AG20443 (cell line): ENCODE measurements at regions not wholly inside any gene's neighbourhood (a gene's known extent, or its start where the extent isn't known, plus 50 kb on each side); places are given as distances from the start of the nearest gene placed in this dataset.
A peak's percentile ranks its signal among the peaks of the same experiment; 100 is the strongest.
"Not testable (repeated sequence)": the region's sequence is repeated elsewhere in the genome, so short reads cannot be mapped to it uniquely, and the experiment has no call there.

Experiments
- DNase-seq: peaks from one replicate; pipeline ENCODE4 v3.0.0; 2012; ENCODE audit warnings: low spot score, mixed read lengths

DNA sequence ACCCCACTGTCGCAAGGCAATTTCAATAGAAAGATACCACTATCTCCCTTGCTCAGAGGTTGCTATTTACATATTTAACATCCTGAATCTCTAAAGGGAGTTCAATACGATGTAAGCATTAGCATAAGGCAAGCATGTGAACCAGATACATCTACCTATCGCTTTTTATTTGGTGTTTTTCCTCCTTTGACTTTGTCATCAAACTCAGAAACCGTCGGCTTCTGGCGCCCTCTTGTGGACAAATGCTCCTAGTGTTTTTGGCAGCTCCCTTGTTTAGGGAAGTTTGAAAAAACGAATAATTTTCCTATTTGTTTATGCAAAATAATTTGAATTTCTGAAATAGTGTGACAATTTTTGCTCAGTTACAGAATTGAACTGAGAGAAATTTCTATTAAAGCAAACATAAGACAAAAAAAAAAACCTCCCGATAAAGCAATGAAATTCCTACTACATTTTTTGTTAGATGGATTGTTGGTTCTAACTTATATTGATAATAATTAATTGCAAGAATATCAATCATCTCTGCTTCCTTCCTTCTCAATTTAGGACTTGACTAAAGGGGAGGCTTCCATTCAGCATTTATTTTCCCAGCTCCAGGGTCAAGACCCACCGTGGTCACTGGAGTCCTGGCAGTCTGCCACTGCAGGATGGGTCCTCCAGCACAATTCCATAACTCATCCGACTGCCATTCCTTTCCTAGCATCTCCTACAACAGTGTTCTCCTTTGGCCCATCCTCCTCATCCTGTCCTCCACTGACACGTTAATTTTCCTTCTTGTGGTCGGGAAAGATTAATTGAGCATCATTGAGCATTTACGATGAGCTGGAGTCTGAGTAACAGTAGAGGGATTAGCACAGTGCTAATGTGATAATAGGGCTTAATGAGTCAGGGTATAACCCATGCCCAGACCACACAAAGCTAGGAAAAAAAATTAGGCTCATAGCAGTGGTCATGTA is 131.8 kb upstream of the CHD1 start:
- peak; percentile 68 for DNase-seq

- no peak for DNase-seq
These were observed 130.9 kb upstream of the CHD1 start for GRCh38 chr5:99059685-99060084.

- peak; percentile 20 for DNase-seq
These were observed 129.7 kb upstream of the CHD1 start for GRCh38 chr5:99058466-99058865.

- no peak for DNase-seq
These were observed 126.2 kb upstream of the CHD1 start for GRCh38 chr5:99054972-99055371.

DNA sequence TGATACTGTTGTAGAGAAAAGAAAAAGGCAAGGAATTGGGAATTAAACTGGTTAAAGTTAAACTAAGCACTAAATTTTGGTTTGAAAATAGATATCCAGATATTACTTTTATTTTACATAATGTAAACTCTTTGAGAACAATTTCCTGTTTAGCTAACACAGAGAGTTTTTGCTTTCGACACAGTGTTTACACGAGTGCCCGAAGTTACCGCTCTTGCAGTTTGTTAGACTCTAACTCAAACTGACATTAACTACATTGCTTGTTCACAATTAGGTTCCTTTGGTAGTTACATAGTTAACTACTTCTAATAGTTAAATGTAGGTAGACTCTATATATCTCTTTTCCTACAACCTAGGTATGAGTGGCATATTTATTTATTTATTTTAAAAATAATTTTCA is 117.1 kb upstream of the CHD1 start:
- DNase-seq: no peak

DNA sequence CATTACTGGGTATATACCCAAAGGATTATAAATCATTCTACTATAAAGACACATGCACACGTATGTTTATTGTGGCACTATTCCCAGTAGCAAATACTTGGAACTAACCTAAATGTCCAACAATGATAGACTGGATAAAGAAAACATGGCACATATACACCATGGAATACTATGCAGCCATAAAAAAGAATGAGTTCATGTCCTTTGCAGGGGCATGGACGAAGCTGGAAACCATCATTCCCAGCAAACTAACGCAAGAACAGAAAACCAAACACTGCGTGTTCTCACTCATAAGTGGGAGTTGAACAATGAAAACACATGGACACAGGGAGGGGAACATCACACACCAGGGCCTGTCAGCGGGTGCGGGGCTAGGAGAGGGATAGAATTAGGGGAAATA is 114.5 kb upstream of the CHD1 start:
- not testable (repeated sequence) for DNase-seq

DNA sequence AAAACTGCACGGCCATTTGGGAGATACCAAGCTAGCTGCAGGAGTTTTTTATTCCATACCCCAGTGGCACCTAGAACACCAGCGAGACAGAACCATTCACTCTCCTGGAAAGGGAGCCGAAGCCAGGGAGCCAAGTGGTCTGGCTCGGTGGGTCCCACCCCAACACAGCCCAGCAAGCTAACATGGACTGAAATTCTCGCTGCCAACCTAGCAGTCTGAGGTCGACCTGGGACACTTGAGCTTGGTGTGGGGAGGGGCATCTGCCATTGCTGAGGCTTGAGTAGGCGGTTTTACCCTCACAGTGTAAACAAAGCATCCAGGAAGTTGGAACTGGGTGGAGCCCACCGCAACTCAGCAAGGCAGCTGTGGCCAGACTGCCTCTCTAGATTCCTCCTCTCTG is 108.9 kb upstream of the CHD1 start:
- no peak for DNase-seq

- DNase-seq: no peak
These were observed 107.1 kb upstream of the CHD1 start for GRCh38 chr5:99035942-99036341.

GRCh38 chr5:99034336-99034735 is 105.5 kb upstream of the CHD1 start:
- no peak for DNase-seq

- DNase-seq: no peak
These were observed 104.5 kb upstream of the CHD1 start for GRCh38 chr5:99033014-99033900.

GRCh38 chr5:99032234-99033013 is 103.6 kb upstream of the CHD1 start:
- peak; percentile 81 for DNase-seq

- no peak for DNase-seq
These were observed 102.2 kb upstream of the CHD1 start for GRCh38 chr5:99030906-99031440.

DNA sequence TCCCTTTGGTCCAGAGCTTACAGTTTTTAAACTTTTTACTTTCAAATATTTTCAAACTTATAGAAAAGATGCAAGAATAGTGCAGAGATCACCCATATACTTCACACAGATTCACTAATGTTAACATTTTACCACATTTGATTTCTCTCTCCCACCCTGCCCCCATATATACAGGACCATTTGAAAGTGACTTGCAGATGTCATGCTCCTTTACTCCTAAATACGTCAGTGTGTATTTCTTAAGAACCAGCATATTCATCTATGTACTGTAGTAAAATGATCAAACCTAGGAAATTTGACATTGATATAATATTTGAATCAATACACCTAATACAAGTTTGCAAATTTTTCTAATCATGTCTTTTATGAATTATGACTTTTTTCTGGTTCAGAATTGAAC is 100.4 kb upstream of the CHD1 start:
- no peak for DNase-seq

- DNase-seq: not testable (repeated sequence)
These were observed 99.4 kb upstream of the CHD1 start for GRCh38 chr5:99028170-99028569.

DNA sequence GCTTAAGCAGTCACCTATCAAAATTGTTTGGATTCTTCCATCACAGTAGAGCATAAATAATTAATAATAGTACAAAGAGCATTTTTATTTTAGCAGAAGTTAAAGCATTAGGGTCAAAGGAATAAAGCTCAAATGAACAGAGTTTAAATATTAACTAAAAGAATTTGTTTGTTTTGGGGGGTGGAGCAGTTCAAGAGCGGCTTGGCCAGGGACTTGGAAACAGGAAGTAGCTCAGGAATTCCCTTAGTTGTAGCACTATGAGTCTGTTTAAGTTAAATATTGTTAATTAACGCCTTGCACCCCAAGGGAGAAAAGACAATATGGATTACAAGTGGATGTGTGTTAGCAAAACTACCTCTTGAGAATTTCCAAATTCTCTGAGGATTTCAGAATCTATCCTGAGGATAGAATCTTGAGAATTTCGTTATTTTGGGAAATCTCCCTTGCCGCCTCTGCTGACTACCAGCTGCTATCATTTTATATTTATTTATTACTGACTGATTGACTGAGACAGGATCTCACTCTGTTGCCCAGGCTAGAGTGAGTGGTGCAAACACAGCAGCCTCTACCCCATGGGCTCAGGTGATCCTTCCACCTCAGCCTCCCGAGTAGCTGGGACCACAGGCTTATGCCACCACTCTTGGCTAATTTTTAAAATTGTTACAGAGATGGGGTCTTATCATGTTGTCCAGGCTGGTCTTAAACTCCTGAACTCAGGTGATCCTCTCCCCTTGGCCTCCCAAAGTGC is 96.7 kb upstream of the CHD1 start:
- DNase-seq: no peak

GRCh38 chr5:99023330-99023729 is 94.5 kb upstream of the CHD1 start:
- no peak for DNase-seq

DNA sequence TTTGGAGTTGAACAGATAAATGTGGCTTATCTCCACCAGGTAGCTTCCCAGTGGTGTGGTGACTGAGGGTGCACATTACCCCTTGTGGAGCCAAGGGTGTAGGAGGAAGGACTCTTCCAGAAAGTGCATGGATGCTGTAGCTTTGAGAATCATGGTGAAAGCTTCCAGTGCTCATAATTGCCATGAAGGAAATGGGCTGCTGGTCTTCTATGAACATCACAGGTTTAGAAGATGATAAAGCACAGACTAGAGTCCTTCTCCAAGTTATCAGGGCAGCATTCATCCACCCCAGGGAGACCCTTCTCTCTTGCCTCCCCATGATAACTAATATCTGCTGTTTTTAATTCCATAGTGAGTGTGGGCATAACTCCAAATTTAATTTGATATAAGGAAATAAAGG is 93.4 kb upstream of the CHD1 start:
- no peak for DNase-seq

- no peak for DNase-seq
These were observed 91.9 kb upstream of the CHD1 start for GRCh38 chr5:99020698-99021048.

GRCh38 chr5:99019812-99020697 is 91.2 kb upstream of the CHD1 start:
- DNase-seq: peak; percentile 82

DNA sequence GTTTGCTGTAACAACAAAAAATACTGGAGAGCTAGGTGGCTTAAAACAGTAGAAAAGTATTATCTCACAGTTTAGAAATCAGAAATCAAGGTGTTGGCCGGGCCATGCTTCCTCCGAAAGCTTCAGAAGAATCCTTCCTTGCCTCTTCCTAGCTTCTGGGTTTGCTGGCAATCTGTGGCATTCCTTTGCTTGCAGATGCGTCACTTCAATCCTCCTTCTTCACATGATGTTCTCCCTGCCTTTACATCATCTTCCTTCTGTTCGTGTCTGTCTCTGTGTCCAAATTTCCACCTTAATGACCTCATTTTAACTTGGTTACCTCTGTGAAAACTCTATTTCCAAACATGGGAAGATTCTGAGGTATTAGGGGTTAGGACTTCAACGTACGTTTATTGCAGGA is 90.4 kb upstream of the CHD1 start:
- DNase-seq: peak; percentile 54
